ENCODE measurements at regions not wholly inside any gene's neighbourhood (a gene's known extent, or its start where the extent isn't known, plus 50 kb on each side); places are given as distances from the start of the nearest gene placed in this dataset.

GRCh38 chr1:70586046-70586445, 175.0 kb downstream of the CTH start:
- TF ChIP-seq, protein P1, sequence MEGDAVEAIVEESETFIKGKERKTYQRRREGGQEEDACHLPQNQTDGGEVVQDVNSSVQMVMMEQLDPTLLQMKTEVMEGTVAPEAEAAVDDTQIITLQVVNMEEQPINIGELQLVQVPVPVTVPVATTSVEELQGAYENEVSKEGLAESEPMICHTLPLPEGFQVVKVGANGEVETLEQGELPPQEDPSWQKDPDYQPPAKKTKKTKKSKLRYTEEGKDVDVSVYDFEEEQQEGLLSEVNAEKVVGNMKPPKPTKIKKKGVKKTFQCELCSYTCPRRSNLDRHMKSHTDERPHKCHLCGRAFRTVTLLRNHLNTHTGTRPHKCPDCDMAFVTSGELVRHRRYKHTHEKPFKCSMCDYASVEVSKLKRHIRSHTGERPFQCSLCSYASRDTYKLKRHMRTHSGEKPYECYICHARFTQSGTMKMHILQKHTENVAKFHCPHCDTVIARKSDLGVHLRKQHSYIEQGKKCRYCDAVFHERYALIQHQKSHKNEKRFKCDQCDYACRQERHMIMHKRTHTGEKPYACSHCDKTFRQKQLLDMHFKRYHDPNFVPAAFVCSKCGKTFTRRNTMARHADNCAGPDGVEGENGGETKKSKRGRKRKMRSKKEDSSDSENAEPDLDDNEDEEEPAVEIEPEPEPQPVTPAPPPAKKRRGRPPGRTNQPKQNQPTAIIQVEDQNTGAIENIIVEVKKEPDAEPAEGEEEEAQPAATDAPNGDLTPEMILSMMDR (IDR thresholded peaks at IDR 0.05 in 2 of 3, conservative IDR thresholded peaks at IDR 0.05 in 1 of 3; ENCODE audit: borderline replicate concordance in 1 of 3, insufficient read depth in 1 of 3, low read depth in 2 of 3, low read length in 2 of 3), result no peak
- TF ChIP-seq POLR2A (IDR thresholded peaks at IDR 0.05; ENCODE audit: borderline replicate concordance, extremely low read depth, insufficient read depth, insufficient read length) (no peak), YY1 (IDR thresholded peaks at IDR 0.05; ENCODE audit: extremely low read depth, insufficient replicate concordance, low read depth, low read length) (no peak), EZH2phosphoT487 (IDR thresholded peaks at IDR 0.05; ENCODE audit: borderline replicate concordance) (no peak), ZNF274 (IDR thresholded peaks at IDR 0.05; ENCODE audit: low read depth, low read length) (no peak), SP1 (IDR thresholded peaks at IDR 0.05; ENCODE audit: low read depth) (no peak), ATF3 (IDR thresholded peaks at IDR 0.05) (no peak), TCF7L2 (IDR thresholded peaks at IDR 0.05; ENCODE audit: borderline replicate concordance, extremely low read depth, insufficient read depth, insufficient read length) (no peak), EZH2 (IDR thresholded peaks at IDR 0.05) (no peak), RAD21 (IDR thresholded peaks at IDR 0.05; ENCODE audit: low read depth) (no peak)
- TF ChIP-seq, protein P2, sequence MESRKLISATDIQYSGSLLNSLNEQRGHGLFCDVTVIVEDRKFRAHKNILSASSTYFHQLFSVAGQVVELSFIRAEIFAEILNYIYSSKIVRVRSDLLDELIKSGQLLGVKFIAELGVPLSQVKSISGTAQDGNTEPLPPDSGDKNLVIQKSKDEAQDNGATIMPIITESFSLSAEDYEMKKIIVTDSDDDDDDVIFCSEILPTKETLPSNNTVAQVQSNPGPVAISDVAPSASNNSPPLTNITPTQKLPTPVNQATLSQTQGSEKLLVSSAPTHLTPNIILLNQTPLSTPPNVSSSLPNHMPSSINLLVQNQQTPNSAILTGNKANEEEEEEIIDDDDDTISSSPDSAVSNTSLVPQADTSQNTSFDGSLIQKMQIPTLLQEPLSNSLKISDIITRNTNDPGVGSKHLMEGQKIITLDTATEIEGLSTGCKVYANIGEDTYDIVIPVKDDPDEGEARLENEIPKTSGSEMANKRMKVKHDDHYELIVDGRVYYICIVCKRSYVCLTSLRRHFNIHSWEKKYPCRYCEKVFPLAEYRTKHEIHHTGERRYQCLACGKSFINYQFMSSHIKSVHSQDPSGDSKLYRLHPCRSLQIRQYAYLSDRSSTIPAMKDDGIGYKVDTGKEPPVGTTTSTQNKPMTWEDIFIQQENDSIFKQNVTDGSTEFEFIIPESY (IDR thresholded peaks at IDR 0.05; ENCODE audit: extremely low read depth, insufficient replicate concordance, low read length), result no peak
- TF ChIP-seq, protein P3, sequence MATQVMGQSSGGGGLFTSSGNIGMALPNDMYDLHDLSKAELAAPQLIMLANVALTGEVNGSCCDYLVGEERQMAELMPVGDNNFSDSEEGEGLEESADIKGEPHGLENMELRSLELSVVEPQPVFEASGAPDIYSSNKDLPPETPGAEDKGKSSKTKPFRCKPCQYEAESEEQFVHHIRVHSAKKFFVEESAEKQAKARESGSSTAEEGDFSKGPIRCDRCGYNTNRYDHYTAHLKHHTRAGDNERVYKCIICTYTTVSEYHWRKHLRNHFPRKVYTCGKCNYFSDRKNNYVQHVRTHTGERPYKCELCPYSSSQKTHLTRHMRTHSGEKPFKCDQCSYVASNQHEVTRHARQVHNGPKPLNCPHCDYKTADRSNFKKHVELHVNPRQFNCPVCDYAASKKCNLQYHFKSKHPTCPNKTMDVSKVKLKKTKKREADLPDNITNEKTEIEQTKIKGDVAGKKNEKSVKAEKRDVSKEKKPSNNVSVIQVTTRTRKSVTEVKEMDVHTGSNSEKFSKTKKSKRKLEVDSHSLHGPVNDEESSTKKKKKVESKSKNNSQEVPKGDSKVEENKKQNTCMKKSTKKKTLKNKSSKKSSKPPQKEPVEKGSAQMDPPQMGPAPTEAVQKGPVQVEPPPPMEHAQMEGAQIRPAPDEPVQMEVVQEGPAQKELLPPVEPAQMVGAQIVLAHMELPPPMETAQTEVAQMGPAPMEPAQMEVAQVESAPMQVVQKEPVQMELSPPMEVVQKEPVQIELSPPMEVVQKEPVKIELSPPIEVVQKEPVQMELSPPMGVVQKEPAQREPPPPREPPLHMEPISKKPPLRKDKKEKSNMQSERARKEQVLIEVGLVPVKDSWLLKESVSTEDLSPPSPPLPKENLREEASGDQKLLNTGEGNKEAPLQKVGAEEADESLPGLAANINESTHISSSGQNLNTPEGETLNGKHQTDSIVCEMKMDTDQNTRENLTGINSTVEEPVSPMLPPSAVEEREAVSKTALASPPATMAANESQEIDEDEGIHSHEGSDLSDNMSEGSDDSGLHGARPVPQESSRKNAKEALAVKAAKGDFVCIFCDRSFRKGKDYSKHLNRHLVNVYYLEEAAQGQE (IDR thresholded peaks at IDR 0.05; ENCODE audit: low read depth), result no peak

Data from HCT116 (cell line).